ENCODE measurements at regions not wholly inside any gene's neighbourhood (a gene's known extent, or its start where the extent isn't known, plus 50 kb on each side); places are given as distances from the start of the nearest gene placed in this dataset.

DNA sequence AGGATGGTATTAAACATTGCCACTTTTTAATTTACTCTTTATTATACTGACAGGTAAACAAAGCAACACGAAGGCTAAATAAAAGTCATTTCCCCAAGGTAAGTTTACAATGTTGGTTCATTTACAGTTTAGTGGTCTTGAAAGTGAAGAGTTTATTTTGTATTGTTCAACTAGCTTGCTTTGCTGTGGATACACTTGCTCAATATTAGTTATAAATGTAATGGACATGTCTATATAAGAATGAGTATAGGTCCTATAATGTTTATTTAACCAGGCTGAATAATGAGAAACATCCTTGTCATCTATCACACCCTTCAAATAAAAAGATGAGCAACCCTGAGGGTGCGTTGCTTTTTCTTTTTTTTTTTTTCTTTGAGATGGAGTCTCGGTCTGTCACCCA lies 1129.4 kb downstream of the TSN start:
- H3K27ac ChIP-seq = no peak overlapping the region
- TF ChIP-seq, protein P1, sequence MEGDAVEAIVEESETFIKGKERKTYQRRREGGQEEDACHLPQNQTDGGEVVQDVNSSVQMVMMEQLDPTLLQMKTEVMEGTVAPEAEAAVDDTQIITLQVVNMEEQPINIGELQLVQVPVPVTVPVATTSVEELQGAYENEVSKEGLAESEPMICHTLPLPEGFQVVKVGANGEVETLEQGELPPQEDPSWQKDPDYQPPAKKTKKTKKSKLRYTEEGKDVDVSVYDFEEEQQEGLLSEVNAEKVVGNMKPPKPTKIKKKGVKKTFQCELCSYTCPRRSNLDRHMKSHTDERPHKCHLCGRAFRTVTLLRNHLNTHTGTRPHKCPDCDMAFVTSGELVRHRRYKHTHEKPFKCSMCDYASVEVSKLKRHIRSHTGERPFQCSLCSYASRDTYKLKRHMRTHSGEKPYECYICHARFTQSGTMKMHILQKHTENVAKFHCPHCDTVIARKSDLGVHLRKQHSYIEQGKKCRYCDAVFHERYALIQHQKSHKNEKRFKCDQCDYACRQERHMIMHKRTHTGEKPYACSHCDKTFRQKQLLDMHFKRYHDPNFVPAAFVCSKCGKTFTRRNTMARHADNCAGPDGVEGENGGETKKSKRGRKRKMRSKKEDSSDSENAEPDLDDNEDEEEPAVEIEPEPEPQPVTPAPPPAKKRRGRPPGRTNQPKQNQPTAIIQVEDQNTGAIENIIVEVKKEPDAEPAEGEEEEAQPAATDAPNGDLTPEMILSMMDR (conservative IDR thresholded peaks at IDR 0.05) = no peak

DNA sequence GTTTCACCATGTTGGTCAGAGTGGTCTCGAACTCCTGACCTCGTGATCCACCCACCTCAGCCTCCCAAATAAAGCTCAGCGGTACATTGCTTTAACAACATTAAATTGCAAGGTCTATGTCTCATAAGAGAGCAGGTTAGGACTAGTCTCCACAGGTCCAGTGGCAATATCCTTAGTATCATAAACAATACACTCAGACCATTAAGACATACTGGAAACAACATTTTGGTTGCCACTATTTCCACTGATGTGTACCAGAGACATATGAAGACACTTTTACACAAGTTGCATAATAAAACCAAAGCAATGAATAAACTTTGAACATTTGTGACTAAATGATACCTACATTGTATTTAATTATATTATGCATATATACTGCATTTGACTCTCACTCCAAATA lies 1130.0 kb downstream of the TSN start:
- TF ChIP-seq, protein P1 (conservative IDR thresholded peaks at IDR 0.05) = no peak
- no peak overlapping the region for H3K27ac ChIP-seq

DNA sequence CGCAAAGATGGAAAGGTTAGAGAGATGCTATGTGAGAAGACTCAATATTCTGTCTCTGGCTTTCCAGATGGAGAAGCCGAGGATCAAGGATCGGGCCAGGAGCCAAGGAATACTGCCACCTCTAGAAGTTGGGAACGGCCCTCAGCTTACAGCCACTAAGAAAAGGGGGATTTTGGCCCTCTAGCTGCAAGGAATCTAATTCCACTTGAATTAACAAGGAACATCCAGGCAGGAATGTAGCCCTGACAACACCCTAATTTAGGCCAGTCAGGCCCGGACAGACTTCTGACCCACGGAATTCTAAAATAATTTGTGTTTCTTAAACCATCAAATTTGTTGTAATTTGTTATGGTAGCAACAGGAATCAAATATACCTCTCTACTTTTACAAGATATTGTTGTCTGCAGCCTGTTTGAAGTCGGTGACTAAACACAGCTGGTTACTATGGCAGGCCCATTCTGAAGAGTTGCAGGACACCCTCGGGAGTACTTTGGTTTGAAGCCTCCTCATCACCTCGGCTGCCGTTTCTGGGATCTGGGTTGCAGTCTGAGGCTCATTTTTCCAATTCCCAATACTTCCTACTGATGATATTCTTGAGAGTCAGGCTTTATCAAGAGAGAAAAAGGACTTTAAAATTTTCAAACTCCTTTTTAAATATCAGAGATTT lies 1131.2 kb downstream of the TSN start:
- H3K27ac ChIP-seq = no peak overlapping the region
- TF ChIP-seq, protein P1 (conservative IDR thresholded peaks at IDR 0.05) = no peak

DNA sequence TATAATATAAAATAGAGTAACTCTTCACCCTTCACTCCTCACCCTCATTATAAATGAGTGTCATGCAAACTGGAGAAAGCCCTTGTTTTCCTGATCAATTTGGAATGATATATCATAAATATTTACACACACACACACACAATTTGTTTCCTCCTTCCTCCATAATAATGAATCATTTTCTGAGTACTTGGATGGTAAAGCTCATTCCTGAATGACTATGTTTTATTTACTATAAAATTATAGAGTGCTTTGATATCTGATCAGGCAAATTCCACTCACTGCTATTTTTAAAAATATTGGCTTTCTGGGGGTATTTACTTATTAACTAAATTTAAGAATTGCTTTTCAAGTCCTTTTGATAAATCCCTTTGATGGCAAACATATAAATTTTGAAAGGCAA lies 1125.5 kb upstream of the CNTNAP5 start:
- no peak overlapping the region for H3K27ac ChIP-seq
- TF ChIP-seq, protein P1 (conservative IDR thresholded peaks at IDR 0.05) = no peak

DNA sequence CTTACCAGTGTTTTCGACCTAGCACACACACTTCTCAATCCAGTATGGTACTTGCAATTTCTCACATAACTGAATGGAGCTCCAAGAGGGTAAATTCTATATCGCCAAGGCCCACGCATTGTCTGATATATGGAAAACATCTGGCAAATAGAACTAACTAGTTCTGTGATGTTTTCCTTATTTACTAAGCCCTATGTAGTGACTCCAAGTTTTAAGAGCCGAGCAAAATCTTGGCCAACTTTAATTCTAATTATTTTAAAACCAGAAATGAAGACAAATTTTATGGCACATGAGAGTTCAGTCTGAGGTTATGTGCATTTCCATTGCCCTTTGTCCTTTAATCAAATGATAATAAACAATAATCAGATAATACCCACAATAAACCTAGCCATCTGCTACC lies 1119.7 kb upstream of the CNTNAP5 start:
- TF ChIP-seq, protein P1 (conservative IDR thresholded peaks at IDR 0.05) = no peak

DNA sequence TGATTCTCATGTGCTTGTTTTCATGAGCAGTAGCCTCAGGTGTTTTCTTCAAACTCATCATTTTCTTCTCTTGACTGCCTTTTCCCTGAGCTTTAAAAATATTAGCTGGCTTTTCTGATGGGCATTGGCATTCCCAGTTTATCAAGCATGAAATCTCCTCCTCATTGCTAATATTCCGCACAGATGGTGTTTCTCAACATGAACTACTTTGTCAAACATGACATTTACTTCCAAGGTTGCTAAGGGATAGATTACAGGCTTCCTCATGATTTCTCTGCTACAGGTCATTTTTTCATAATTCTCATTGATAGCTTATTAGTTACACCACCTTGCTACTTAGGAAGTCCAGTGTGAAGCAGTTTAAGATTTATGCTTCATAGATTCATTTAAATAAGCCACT lies 1116.9 kb upstream of the CNTNAP5 start:
- TF ChIP-seq, protein P1 (conservative IDR thresholded peaks at IDR 0.05) = no peak
- no peak overlapping the region for H3K27ac ChIP-seq

More for the DNA sequence above, 1119.7 kb upstream of the CNTNAP5 start:
- no peak overlapping the region for H3K27ac ChIP-seq

DNA sequence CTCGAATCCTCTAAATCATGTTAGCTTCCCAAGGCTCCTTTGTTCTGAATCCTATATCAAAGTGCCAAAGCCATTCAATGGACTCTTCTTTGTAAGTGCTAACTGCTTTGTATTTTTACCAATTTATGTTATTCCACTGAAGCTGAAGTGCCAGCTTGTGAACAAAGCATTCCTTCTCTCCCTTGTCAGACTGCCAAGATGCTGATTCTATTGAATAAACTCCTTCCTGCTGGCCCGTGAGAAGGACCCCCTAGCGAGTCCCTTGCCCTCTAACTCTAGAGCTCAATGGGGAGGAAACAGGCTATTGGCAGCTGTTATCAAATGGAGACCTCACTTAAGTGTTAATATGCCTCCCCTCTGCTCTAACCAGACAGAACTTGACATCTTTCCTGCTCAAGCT lies 1097.9 kb upstream of the CNTNAP5 start:
- no peak overlapping the region for H3K27ac ChIP-seq
- TF ChIP-seq, protein P1 (conservative IDR thresholded peaks at IDR 0.05) = no peak

Measured in VCaP (cell line).